IMR-90 (cell line): ENCODE measurements at regions not wholly inside any gene's neighbourhood (a gene's known extent, or its start where the extent isn't known, plus 50 kb on each side); places are given as distances from the start of the nearest gene placed in this dataset.

ENCODE experiments used
- ATAC-seq: fragments of 200-7000 bp; cut with Tn5 transposase; 2 replicates; pipeline ENCODE4 v1.9.1; 2020; ENCODE audit warnings: low read depth, mild to moderate bottlenecking, moderate library complexity
- BruUV-seq: library from RNA; stranded (reverse); fragments of 400-500 nt; replicated peaks from 2 replicates; lab custom pipeline; 2021; lab: Mats Ljungman, UMichigan
- CTCF ChIA-PET: fragments of 300-600 bp; formaldehyde crosslinking; extraction: SDS; loops from one replicate; lab custom pipeline; 2021; ENCODE audit warnings: antibody characterized with exemption; lab: Yijun Ruan, JAX
- POLR2A ChIA-PET: fragments of 300-600 bp; sonication (Branson Sonifier 250); formaldehyde crosslinking; loops from one replicate; lab custom pipeline; 2022; ENCODE audit warnings: antibody characterized with exemption; ENCODE audit not compliant: unreplicated experiment; lab: Charles Lee
- DNase-seq: peaks from one replicate; pipeline ENCODE4 v3.0.0; 2013
- H2AFZ ChIP-seq: replicated peaks from 2 replicates; pipeline ENCODE3; 2013; ENCODE audit warnings: low read length, mild to moderate bottlenecking; ENCODE audit not compliant: poor library complexity
- H2AK5ac ChIP-seq: 2 replicates; pipeline ENCODE4 v1.6.1; 2013; ENCODE audit warnings: low read depth, low read length, inconsistent platforms
- H2AK9ac ChIP-seq: replicated peaks from 2 replicates; pipeline ENCODE3; 2013; ENCODE audit warnings: mild to moderate bottlenecking, low read depth, low read length, moderate library complexity; ENCODE audit not compliant: poor library complexity
- H2BK120ac ChIP-seq: 2 replicates; pipeline ENCODE4 v1.6.1; 2013; ENCODE audit warnings: low read depth, low read length, inconsistent platforms
- H2BK15ac ChIP-seq: 3 replicates; pipeline ENCODE4 v1.6.1; 2013; ENCODE audit warnings: low read depth, low read length, inconsistent platforms
- H2BK20ac ChIP-seq: 2 replicates; pipeline ENCODE4 v1.6.1; 2013; ENCODE audit warnings: low read depth, mild to moderate bottlenecking, inconsistent platforms, low read length, moderate library complexity
- H2BK5ac ChIP-seq: 2 replicates; pipeline ENCODE4 v1.6.1; 2013; ENCODE audit warnings: mild to moderate bottlenecking, low read depth, low read length, inconsistent platforms; ENCODE audit not compliant: poor library complexity, severe bottlenecking
- H3K14ac ChIP-seq: replicated peaks from 2 replicates; pipeline ENCODE4 v1.6.1; 2013; ENCODE audit warnings: low read depth, low read length, inconsistent platforms
- H3K18ac ChIP-seq: 2 replicates; pipeline ENCODE4 v1.6.1; 2013; ENCODE audit warnings: low read depth, low read length, control low read depth
- H3K23ac ChIP-seq: 2 replicates; pipeline ENCODE4 v1.6.1; 2013; ENCODE audit warnings: low read depth, low read length, inconsistent platforms
- H3K27ac ChIP-seq: 2 replicates; pipeline ENCODE4 v1.5.1; 2013; ENCODE audit warnings: mild to moderate bottlenecking, control low read depth, low read length; ENCODE audit not compliant: insufficient read depth
- H3K27me3 ChIP-seq: 2 replicates; pipeline ENCODE4 v1.6.1; 2013; ENCODE audit warnings: low read length; ENCODE audit not compliant: control insufficient read depth, insufficient read depth
- H3K36me3 ChIP-seq: 2 replicates; pipeline ENCODE4 v1.6.1; 2013; ENCODE audit warnings: low read length, mixed read lengths; ENCODE audit not compliant: control insufficient read depth, insufficient read depth
- H3K4ac ChIP-seq: 2 replicates; pipeline ENCODE4 v1.6.1; 2013; ENCODE audit warnings: low read depth, low read length, inconsistent platforms
- H3K4me1 ChIP-seq: 2 replicates; pipeline ENCODE4 v1.6.1; 2013; ENCODE audit warnings: low read length, mixed read lengths; ENCODE audit not compliant: control insufficient read depth, insufficient read depth
- H3K4me2 ChIP-seq: 2 replicates; pipeline ENCODE4 v1.6.1; 2013; ENCODE audit warnings: low read depth, mild to moderate bottlenecking, control low read depth, low read length, moderate library complexity
- H3K4me3 ChIP-seq: 2 replicates; pipeline ENCODE4 v1.5.1; 2013; ENCODE audit warnings: low read depth, mild to moderate bottlenecking, control low read depth, low read length, moderate library complexity; ENCODE audit not compliant: insufficient read depth
- H3K56ac ChIP-seq: 2 replicates; pipeline ENCODE4 v1.6.1; 2013; ENCODE audit warnings: low read length, inconsistent platforms; ENCODE audit not compliant: insufficient read depth; ENCODE audit errors: extremely low read depth
- H3K79me1 ChIP-seq, 2 experiments: 2 replicates each; pipeline ENCODE4 v1.6.1; 2013; ENCODE audit warnings: low read length in 2 of 2, inconsistent platforms in 1 of 2, low read depth in 1 of 2
- H3K9ac ChIP-seq: 2 replicates; pipeline ENCODE4 v1.6.1; 2013; ENCODE audit warnings: low read depth, low read length, control low read depth
- H3K9me1 ChIP-seq: 2 replicates; pipeline ENCODE4 v1.6.1; 2013; ENCODE audit warnings: low read length, inconsistent platforms; ENCODE audit not compliant: insufficient read depth
- H3K9me3 ChIP-seq: 2 replicates; pipeline ENCODE4 v1.6.1; 2013; ENCODE audit warnings: low read length; ENCODE audit not compliant: control insufficient read depth, insufficient read depth
- H4K20me1 ChIP-seq: 2 replicates; pipeline ENCODE4 v1.6.1; 2013; ENCODE audit warnings: low read length, inconsistent platforms; ENCODE audit not compliant: insufficient read depth
- H4K5ac ChIP-seq: 2 replicates; pipeline ENCODE4 v1.6.1; 2013; ENCODE audit warnings: mild to moderate bottlenecking, low read depth, low read length, control low read depth
- H4K8ac ChIP-seq, 2 experiments: 2 replicates each; pipeline ENCODE4 v1.6.1; 2013; ENCODE audit warnings: low read depth in 2 of 2, low read length in 2 of 2, control low read depth in 1 of 2, inconsistent platforms in 1 of 2
- H4K91ac ChIP-seq: 2 replicates; pipeline ENCODE4 v1.6.1; 2013; ENCODE audit warnings: low read depth, low read length, inconsistent platforms; ENCODE audit not compliant: insufficient read depth
- MAZ ChIP-seq: IDR thresholded peaks from 2 replicates; pipeline ENCODE4 v1.6.1; 2012; ENCODE audit warnings: low read depth, mild to moderate bottlenecking, low read length, improper control_type of control experiment, moderate library complexity, borderline replicate concordance
- MXI1 ChIP-seq: IDR thresholded peaks from 2 replicates; pipeline ENCODE4 v1.6.1; 2012; ENCODE audit warnings: low read depth, mild to moderate bottlenecking, low read length, moderate library complexity, borderline replicate concordance
- RAD21 ChIP-seq: IDR thresholded peaks from 2 replicates; pipeline ENCODE4 v1.6.1; 2012; ENCODE audit warnings: low read length, improper control_type of control experiment
- WGBS, 2 experiments: methylation state at CpG; one replicate each; pipeline versions ENCODE4 v1.1.5 to v1.1.7; 2013; ENCODE audit warnings: missing lambda C conversion rate in 2 of 2; ENCODE audit not compliant: insufficient read length in 1 of 2; ENCODE audit errors: extremely low coverage in 2 of 2; 5-methylcytosine and 5-hydroxymethylcytosine counted together
- dilution Hi-C: fragments of 300-500 bp; cut with HindIII; formaldehyde crosslinking; loops from one replicate; pipeline ENCODE4 v1.14.3; 2018; ENCODE audit warnings: low sequenced_read_pairs; ENCODE audit not compliant: unreplicated experiment
- in situ Hi-C: fragments of 300-500 bp; cut with MboI; formaldehyde crosslinking; loops from 3 replicates; pipeline ENCODE4 v1.14.3; 2019; ENCODE audit warnings: low sequenced_read_pairs, inconsistent platforms, mixed read lengths
- intact Hi-C: fragments of 100-400 bp; cut with micrococcal nuclease; formaldehyde crosslinking; loops from 2 replicates; pipeline ENCODE4 v1.10.0; 2022

- H2BK20ac ChIP-seq, result no peak overlapping the region
- H3K9me3 ChIP-seq, result no peaks in the 10 kb centered on the region
- dilution Hi-C loops (no loop called here), in situ Hi-C loops (no loop called here), intact Hi-C loops (no loop called here)
- no TSS peak for BruUV-seq
- no peak overlapping the region for H3K14ac ChIP-seq
- no peak overlapping the region for H4K8ac ChIP-seq
- H3K4ac ChIP-seq, result no peak overlapping the region
- H3K36me3 ChIP-seq, result no peaks in the 10 kb centered on the region
- WGBS, 2 experiments, result no CpG with 5 or more reads among the region's 2 CpGs
- DNase-seq (no peak), ATAC-seq (no peak)
- H4K5ac ChIP-seq, result no peak overlapping the region
- H3K23ac ChIP-seq, result no peak overlapping the region
- H4K91ac ChIP-seq, result no peak overlapping the region
- no peak overlapping the region for H3K56ac ChIP-seq
- H3K9ac ChIP-seq, result no peak overlapping the region
- H3K4me3 ChIP-seq, result no peak overlapping the region
- TF ChIP-seq MXI1, result no peak
- no peak for TF ChIP-seq RAD21
- no peak for TF ChIP-seq MAZ
- H2BK15ac ChIP-seq, result no peak overlapping the region
- CTCF ChIA-PET, result no interaction called here
- H3K27ac ChIP-seq, result no peak overlapping the region
- H2AK9ac ChIP-seq, result no peak overlapping the region
- no peaks in the 10 kb centered on the region for H3K79me1 ChIP-seq
- POLR2A ChIA-PET, result no interaction called here
- no peak overlapping the region for H2AK5ac ChIP-seq
- no peak overlapping the region for H2BK5ac ChIP-seq
- no peak overlapping the region for H3K18ac ChIP-seq
- H3K27me3 ChIP-seq, result no peaks in the 10 kb centered on the region
- no peak overlapping the region for H2AFZ ChIP-seq
- no peak overlapping the region for H3K4me2 ChIP-seq
- H4K20me1 ChIP-seq, result no peaks in the 10 kb centered on the region
- no peak overlapping the region for H2BK120ac ChIP-seq
- no peaks in the 10 kb centered on the region for H3K4me1 ChIP-seq
- H3K9me1 ChIP-seq, result no peaks in the 10 kb centered on the region
Measured at GRCh38 chr14:37745657-37746056, 150.2 kb downstream of the TTC6 start.
